ENCODE measurements at regions not wholly inside any gene's neighbourhood (a gene's known extent, or its start where the extent isn't known, plus 50 kb on each side); places are given as distances from the start of the nearest gene placed in this dataset.

DNA sequence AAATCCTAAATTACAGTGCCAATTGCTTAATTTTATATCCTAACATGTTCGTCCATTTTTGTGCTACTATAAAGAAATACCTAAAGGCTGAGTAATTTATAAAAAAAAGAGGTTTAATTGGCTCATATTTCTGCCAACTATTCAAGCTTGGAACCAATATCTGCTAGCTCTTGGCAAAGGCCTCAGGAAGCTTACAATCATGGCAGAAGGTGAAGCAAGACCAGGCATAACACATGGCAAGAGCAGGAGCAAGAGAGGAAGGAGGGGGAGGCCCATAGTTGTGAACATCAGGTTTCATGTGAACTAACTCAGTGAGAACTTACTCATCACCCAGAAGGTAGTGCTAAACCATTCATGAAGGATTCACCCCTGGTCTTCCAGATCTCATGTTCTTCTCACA is 494.3 kb downstream of the CCER1 start:
- TF ChIP-seq POLR2AphosphoS5 (IDR thresholded peaks at IDR 0.05), result no peak
- TF ChIP-seq, protein P1, sequence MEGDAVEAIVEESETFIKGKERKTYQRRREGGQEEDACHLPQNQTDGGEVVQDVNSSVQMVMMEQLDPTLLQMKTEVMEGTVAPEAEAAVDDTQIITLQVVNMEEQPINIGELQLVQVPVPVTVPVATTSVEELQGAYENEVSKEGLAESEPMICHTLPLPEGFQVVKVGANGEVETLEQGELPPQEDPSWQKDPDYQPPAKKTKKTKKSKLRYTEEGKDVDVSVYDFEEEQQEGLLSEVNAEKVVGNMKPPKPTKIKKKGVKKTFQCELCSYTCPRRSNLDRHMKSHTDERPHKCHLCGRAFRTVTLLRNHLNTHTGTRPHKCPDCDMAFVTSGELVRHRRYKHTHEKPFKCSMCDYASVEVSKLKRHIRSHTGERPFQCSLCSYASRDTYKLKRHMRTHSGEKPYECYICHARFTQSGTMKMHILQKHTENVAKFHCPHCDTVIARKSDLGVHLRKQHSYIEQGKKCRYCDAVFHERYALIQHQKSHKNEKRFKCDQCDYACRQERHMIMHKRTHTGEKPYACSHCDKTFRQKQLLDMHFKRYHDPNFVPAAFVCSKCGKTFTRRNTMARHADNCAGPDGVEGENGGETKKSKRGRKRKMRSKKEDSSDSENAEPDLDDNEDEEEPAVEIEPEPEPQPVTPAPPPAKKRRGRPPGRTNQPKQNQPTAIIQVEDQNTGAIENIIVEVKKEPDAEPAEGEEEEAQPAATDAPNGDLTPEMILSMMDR (IDR thresholded peaks at IDR 0.05 in 8 of 11, conservative IDR thresholded peaks at IDR 0.05 in 3 of 11), result no peak

Data from spleen (tissue), 7 donors.